Peyer's patch (tissue), 4 donors: ENCODE measurements at regions not wholly inside any gene's neighbourhood (a gene's known extent, or its start where the extent isn't known, plus 50 kb on each side); places are given as distances from the start of the nearest gene placed in this dataset.

ENCODE experiments used
- POLR2A ChIP-seq, 2 donors: fragments of 450-650 bp; IDR thresholded peaks; one replicate each; pipeline ENCODE4 v1.5.1; 2017; ENCODE audit warnings: antibody characterized with exemption in 2 of 2, mild to moderate bottlenecking in 2 of 2, moderate library complexity in 2 of 2
- TF ChIP-seq, protein P1 (sequence below), 6 experiments: fragments of 450-650 bp in 4 of 6; fragments of 200-600 bp in 2 of 6; sonication (generic) in 1 of 6; IDR thresholded peaks; one replicate each; pipeline ENCODE4 v1.5.1; 2017 to 2019; ENCODE audit warnings: antibody characterized with exemption in 6 of 6, mild to moderate bottlenecking in 3 of 6, moderate library complexity in 1 of 6

DNA sequence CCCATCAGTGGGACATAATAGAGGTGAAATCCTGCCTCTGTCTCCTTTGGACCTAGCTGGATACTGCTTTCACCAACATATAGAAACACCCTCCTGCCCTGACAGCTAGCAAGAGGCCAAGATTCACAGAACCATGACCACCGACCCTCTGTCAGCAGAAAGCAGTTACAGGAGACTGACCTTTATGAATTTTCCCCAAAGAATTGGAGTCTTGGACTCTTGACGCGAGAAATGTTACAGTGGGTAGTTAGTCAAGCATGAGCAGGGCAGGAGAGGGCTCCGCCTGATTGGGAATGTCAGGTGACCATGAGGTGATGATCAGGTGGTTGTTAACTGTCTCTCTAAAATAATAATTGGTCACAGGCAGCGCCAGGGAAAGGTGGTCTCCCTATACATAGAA lies 1002.3 kb downstream of the TDRD15 start:
- TF ChIP-seq, protein P1, sequence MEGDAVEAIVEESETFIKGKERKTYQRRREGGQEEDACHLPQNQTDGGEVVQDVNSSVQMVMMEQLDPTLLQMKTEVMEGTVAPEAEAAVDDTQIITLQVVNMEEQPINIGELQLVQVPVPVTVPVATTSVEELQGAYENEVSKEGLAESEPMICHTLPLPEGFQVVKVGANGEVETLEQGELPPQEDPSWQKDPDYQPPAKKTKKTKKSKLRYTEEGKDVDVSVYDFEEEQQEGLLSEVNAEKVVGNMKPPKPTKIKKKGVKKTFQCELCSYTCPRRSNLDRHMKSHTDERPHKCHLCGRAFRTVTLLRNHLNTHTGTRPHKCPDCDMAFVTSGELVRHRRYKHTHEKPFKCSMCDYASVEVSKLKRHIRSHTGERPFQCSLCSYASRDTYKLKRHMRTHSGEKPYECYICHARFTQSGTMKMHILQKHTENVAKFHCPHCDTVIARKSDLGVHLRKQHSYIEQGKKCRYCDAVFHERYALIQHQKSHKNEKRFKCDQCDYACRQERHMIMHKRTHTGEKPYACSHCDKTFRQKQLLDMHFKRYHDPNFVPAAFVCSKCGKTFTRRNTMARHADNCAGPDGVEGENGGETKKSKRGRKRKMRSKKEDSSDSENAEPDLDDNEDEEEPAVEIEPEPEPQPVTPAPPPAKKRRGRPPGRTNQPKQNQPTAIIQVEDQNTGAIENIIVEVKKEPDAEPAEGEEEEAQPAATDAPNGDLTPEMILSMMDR (IDR thresholded peaks at IDR 0.05), result no peak
- no peak for TF ChIP-seq POLR2A (IDR thresholded peaks at IDR 0.05)
